ENCODE measurements at regions not wholly inside any gene's neighbourhood (a gene's known extent, or its start where the extent isn't known, plus 50 kb on each side); places are given as distances from the start of the nearest gene placed in this dataset.

- CTCF ChIA-PET (ENCODE audit: low intra/inter-chr PET ratio, low total read pairs): no interaction called here
- Histone ChIP-seq H3K27me3 (ENCODE audit: control insufficient read depth in 1 of 2, insufficient read depth in 2 of 2, low read length in 2 of 2) (no peaks in the 10 kb centered on the region), H3K4me3 (replicated peaks in 1 of 3; ENCODE audit: insufficient read depth in 1 of 3, low read depth in 2 of 3, low read length in 3 of 3) (no peak overlapping the region), H3K9me3 (ENCODE audit: low read length) (no peaks in the 10 kb centered on the region), H4K20me1 (ENCODE audit: insufficient read depth, low read length) (no peaks in the 10 kb centered on the region), H3K4me1 (ENCODE audit: insufficient read depth, low read length) (no peaks in the 10 kb centered on the region), H3K36me3 (replicated peaks in 1 of 2; ENCODE audit: control insufficient read depth in 1 of 2, insufficient read depth in 2 of 2, low read length in 2 of 2) (no peaks in the 10 kb centered on the region), H3K79me2 (ENCODE audit: insufficient read depth, low read length) (no peaks in the 10 kb centered on the region), H3K9ac (ENCODE audit: insufficient read depth, low read depth, low read length) (no peak overlapping the region), H2AFZ (ENCODE audit: low read length) (no peak overlapping the region), H3K4me2 (ENCODE audit: low read depth, low read length) (no peak overlapping the region), H3K27ac (ENCODE audit: extremely low read length, insufficient read depth, low read length) (no peak overlapping the region)
- POLR2A ChIA-PET: no interaction called here
- ATAC-seq: no peak
- BruUV-seq (replicated peaks): no TSS peak
- in situ Hi-C loops (cut with HindIII; ENCODE audit: extremely low pct_ligation_motif_present, low pct_unique_long_range_greater_than_20kb): no loop called here
- 2% methylated on average over 5 of the region's 5 CpGs for WGBS (ENCODE audit: low lambda C conversion rate)
- intact Hi-C loops (cut with micrococcal nuclease; ENCODE audit: unreplicated experiment): no loop called here
- no peak for FAIRE-seq
- DNase-seq (ENCODE audit: low spot score): no peak
- no peak for TF ChIP-seq RFX3 (CRISPR knock-in tag; IDR thresholded peaks at IDR 0.05)
- no peak for TF ChIP-seq HNRNPUL1 (IDR thresholded peaks at IDR 0.05; ENCODE audit: low read depth, low read length)
- no peak for TF ChIP-seq ETV6 (CRISPR knock-in tag; conservative IDR thresholded peaks at IDR 0.05)
- no peak for TF ChIP-seq SMARCC2 (IDR thresholded peaks at IDR 0.05)
- TF ChIP-seq REXO4 (CRISPR knock-in tag; IDR thresholded peaks at IDR 0.05; ENCODE audit: borderline replicate concordance): no peak
- TF ChIP-seq JUNB (CRISPR knock-in tag; IDR thresholded peaks at IDR 0.05; ENCODE audit: borderline replicate concordance): no peak
- TF ChIP-seq HOXA7 (CRISPR knock-in tag; IDR thresholded peaks at IDR 0.05): no peak
- TF ChIP-seq ZNF24 (IDR thresholded peaks at IDR 0.05): no peak
- TF ChIP-seq ZNF574 (CRISPR knock-in tag; IDR thresholded peaks at IDR 0.05): no peak
- TF ChIP-seq MIXL1 (CRISPR knock-in tag; IDR thresholded peaks at IDR 0.05): no peak
- TF ChIP-seq ARID5B (CRISPR knock-in tag; IDR thresholded peaks at IDR 0.05): no peak
- no peak for TF ChIP-seq NFKB2 (CRISPR knock-in tag; IDR thresholded peaks at IDR 0.05; ENCODE audit: borderline replicate concordance)
- TF ChIP-seq, protein P1, sequence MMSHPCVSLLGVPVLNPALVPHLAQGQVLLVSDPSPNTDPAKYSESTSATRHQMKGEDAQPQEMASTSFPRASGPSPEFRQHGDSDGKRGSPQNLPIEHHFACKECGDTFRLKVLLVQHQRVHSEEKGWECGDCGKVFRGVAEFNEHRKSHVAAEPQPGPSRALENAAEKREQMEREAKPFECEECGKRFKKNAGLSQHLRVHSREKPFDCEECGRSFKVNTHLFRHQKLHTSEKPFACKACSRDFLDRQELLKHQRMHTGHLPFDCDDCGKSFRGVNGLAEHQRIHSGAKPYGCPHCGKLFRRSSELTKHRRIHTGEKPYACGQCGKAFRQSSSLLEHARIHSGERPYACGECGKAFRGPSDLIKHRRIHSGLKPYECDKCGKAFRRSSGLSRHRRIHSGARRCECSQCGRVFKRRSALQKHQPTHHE (CRISPR knock-in tag; IDR thresholded peaks at IDR 0.05; ENCODE audit: borderline replicate concordance): no peak
- TF ChIP-seq, protein P2, sequence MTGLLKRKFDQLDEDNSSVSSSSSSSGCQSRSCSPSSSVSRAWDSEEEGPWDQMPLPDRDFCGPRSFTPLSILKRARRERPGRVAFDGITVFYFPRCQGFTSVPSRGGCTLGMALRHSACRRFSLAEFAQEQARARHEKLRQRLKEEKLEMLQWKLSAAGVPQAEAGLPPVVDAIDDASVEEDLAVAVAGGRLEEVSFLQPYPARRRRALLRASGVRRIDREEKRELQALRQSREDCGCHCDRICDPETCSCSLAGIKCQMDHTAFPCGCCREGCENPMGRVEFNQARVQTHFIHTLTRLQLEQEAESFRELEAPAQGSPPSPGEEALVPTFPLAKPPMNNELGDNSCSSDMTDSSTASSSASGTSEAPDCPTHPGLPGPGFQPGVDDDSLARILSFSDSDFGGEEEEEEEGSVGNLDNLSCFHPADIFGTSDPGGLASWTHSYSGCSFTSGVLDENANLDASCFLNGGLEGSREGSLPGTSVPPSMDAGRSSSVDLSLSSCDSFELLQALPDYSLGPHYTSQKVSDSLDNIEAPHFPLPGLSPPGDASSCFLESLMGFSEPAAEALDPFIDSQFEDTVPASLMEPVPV (CRISPR knock-in tag; IDR thresholded peaks at IDR 0.05): no peak
- no peak for TF ChIP-seq SMC3 (IDR thresholded peaks at IDR 0.05; ENCODE audit: low read length)
- no peak for TF ChIP-seq CHCHD3 (CRISPR knock-in tag; IDR thresholded peaks at IDR 0.05)
- TF ChIP-seq SP2 (CRISPR knock-in tag; IDR thresholded peaks at IDR 0.05): no peak
- no peak for TF ChIP-seq RFXANK (CRISPR knock-in tag; IDR thresholded peaks at IDR 0.05)
- no peak for TF ChIP-seq ARID2 (CRISPR knock-in tag; IDR thresholded peaks at IDR 0.05; ENCODE audit: borderline replicate concordance)
These were observed 81.7 kb upstream of the MTAP start for GRCh38 chr9:21720758-21721157.

Data from HepG2 (cell line).